GM12891 (cell line): ENCODE measurements at regions not wholly inside any gene's neighbourhood (a gene's known extent, or its start where the extent isn't known, plus 50 kb on each side); places are given as distances from the start of the nearest gene placed in this dataset.

Experiments used
- PAX5 ChIP-seq: IDR thresholded peaks from 2 replicates; pipeline ENCODE4 v1.6.1; 2011; ENCODE audit warnings: low read length, moderate library complexity, mild to moderate bottlenecking; ENCODE audit not compliant: insufficient read depth, severe bottlenecking
- POLR2A ChIP-seq: IDR thresholded peaks from 2 replicates; pipeline ENCODE4 v1.6.1; 2011; ENCODE audit warnings: low read depth, low read length, control low read depth
- POLR2AphosphoS5 ChIP-seq: IDR thresholded peaks from 2 replicates; pipeline ENCODE4 v1.6.1; 2011; ENCODE audit warnings: low read depth, low read length, control low read depth
- POU2F2 ChIP-seq: IDR thresholded peaks from 2 replicates; pipeline ENCODE4 v1.6.1; 2011; ENCODE audit warnings: low read depth, mild to moderate bottlenecking, control low read depth, low read length, moderate library complexity
- SPI1 ChIP-seq: IDR thresholded peaks from 2 replicates; pipeline ENCODE4 v1.6.1; 2011; ENCODE audit warnings: low read depth, low read length, control low read depth
- TAF1 ChIP-seq: IDR thresholded peaks from 2 replicates; pipeline ENCODE4 v1.6.1; 2011; ENCODE audit warnings: low read depth, low read length, control low read depth

DNA sequence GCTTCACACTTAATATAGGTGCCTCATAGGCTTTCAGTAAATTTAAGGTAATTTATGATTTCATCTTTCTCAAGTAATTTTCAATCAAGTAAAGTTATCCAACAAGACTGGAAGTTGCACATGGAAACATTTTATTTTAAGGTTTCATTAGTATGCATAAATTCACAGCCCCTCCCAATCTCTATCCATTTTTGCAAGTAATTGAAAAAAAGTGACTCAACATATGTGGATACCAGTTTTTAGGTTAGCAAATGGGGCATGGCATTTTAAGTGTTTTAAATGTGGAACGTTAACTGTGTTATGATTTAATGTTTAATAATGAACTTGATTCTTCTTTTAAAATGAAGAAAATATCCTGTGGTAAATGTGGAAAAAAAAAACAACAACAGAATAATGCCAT, 532.8 kb downstream of the FOXG1 start:
- TF ChIP-seq POLR2A (no peak), POLR2AphosphoS5 (no peak), TAF1 (no peak), PAX5 (no peak), POU2F2 (no peak), SPI1 (no peak)
